Fibroblast of the conjunctiva (primary cell): ENCODE measurements at regions not wholly inside any gene's neighbourhood (a gene's known extent, or its start where the extent isn't known, plus 50 kb on each side); places are given as distances from the start of the nearest gene placed in this dataset.
"Not testable (repeated sequence)": the region's sequence is repeated elsewhere in the genome, so short reads cannot be mapped to it uniquely, and the experiment has no call there.

Experiments used
- DNase-seq: peaks from one replicate; pipeline ENCODE4 v3.0.0-alpha.2; 2010; ENCODE audit warnings: low read depth

GRCh38 chr3:89932882-89933281 is 825.5 kb downstream of the EPHA3 start:
- no peak for DNase-seq

GRCh38 chr3:89944461-89944860 is 837.0 kb downstream of the EPHA3 start:
- not testable (repeated sequence) for DNase-seq

GRCh38 chr3:89946884-89947283 is 839.5 kb downstream of the EPHA3 start:
- no peak for DNase-seq

- no peak for DNase-seq
Measured at GRCh38 chr3:89947337-89947954, 840.0 kb downstream of the EPHA3 start.

GRCh38 chr3:89948008-89948407 is 840.6 kb downstream of the EPHA3 start:
- DNase-seq = no peak

GRCh38 chr3:89950772-89951171 is 843.4 kb downstream of the EPHA3 start:
- DNase-seq = no peak

- no peak for DNase-seq
Measured at GRCh38 chr3:89954137-89954536, 846.7 kb downstream of the EPHA3 start.

- DNase-seq = no peak
Measured at GRCh38 chr3:89955156-89955555, 847.7 kb downstream of the EPHA3 start.

GRCh38 chr3:89957451-89957850 is 850.0 kb downstream of the EPHA3 start:
- peak; percentile 6 for DNase-seq

- DNase-seq = not testable (repeated sequence)
Measured at GRCh38 chr3:89958163-89958562, 850.7 kb downstream of the EPHA3 start.

GRCh38 chr3:89964347-89964746 is 856.9 kb downstream of the EPHA3 start:
- DNase-seq = peak; percentile 24

GRCh38 chr3:89966877-89967665 is 859.6 kb downstream of the EPHA3 start:
- no peak for DNase-seq

- no peak for DNase-seq
Measured at GRCh38 chr3:89971329-89971728, 863.9 kb downstream of the EPHA3 start.

GRCh38 chr3:89973156-89973555 is 865.7 kb downstream of the EPHA3 start:
- no peak for DNase-seq

GRCh38 chr3:89974903-89975519 is 867.6 kb downstream of the EPHA3 start:
- DNase-seq = no peak

- no peak for DNase-seq
Measured at GRCh38 chr3:89983449-89983848, 876.0 kb downstream of the EPHA3 start.

GRCh38 chr3:90005281-90005847 is 897.9 kb downstream of the EPHA3 start:
- no peak for DNase-seq

- DNase-seq = peak; percentile 79
Measured at GRCh38 chr3:90007778-90008499, 900.5 kb downstream of the EPHA3 start.

- DNase-seq = peak; percentile 69
Measured at GRCh38 chr3:90010341-90010740, 902.9 kb downstream of the EPHA3 start.

- DNase-seq = no peak
Measured at GRCh38 chr3:90011131-90011530, 903.7 kb downstream of the EPHA3 start.

GRCh38 chr3:90011596-90011995 is 904.2 kb downstream of the EPHA3 start:
- no peak for DNase-seq

- no peak for DNase-seq
Measured at GRCh38 chr3:90011996-90012395, 904.6 kb downstream of the EPHA3 start.
